NCI-H2196 (cell line): ENCODE measurements at regions not wholly inside any gene's neighbourhood (a gene's known extent, or its start where the extent isn't known, plus 50 kb on each side); places are given as distances from the start of the nearest gene placed in this dataset.
"Not testable (repeated sequence)": the region's sequence is repeated elsewhere in the genome, so short reads cannot be mapped to it uniquely, and the experiment has no call there.

Experiments used
- DNase-seq: peaks from one replicate; lab custom pipeline; 2025; ENCODE audit not compliant: unreplicated experiment; lab: John Stamatoyannopoulos, UW

DNA sequence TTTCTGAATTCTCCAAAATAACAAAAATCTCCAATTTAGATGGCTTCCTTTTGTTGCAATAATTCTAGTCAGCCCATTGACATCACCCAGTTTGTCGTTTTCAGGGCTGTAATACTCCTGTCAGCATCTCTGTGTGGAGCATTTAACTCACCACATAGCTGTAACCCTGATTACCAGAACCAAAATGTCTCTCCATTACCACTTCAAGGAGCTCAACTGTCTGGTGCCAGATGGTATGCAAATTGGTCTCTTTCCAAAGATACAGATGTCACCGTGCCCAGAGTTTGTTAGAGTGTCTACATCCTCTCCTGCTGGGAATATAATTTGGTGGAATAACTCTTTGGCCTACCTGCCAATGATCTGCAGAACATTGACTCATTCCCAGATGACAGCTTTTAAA lies 350.3 kb upstream of the POT1 start:
- no peak for DNase-seq

DNA sequence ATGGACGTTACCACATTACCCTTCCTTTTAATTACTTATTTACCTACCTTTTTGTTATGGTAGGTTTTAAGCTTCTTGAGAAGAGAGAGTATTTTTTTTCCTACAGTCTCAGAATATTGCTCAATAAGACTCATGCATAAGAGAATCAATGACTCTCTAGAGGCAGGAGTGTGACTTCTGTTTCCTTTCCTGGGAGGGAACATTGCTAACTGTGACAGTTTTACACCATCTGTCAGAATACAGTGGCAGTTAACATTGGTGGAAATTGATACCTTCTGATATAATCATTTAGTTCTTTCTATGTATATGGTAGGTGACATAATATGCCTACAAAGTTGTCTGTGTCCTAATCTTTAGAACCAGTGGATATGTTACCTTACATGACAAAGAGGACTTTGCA lies 348.7 kb upstream of the POT1 start:
- no peak for DNase-seq

DNA sequence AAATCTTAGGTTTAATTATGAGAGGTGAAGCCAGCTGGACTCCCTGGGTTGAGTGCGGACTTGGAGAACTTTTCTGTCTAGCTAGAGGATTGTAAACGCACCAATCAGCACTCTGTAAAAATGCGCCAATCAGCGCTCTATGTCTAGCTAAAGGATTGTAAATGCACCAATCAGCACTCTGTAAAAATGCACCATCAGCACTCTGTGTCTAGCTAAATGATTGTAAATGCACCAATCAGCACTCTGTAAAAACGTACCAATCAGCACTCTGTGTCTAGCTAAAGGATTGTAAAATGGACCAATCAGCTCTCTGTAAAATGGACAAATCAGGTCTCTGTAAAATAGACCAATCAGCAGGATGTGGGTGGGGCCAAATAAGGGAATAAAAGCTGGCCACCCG lies 345.1 kb upstream of the POT1 start:
- not testable (repeated sequence) for DNase-seq

GRCh38 chr7:125264174-125264856 lies 334.7 kb upstream of the POT1 start:
- DNase-seq = not testable (repeated sequence)

GRCh38 chr7:125258876-125259417 lies 329.3 kb upstream of the POT1 start:
- not testable (repeated sequence) for DNase-seq

DNA sequence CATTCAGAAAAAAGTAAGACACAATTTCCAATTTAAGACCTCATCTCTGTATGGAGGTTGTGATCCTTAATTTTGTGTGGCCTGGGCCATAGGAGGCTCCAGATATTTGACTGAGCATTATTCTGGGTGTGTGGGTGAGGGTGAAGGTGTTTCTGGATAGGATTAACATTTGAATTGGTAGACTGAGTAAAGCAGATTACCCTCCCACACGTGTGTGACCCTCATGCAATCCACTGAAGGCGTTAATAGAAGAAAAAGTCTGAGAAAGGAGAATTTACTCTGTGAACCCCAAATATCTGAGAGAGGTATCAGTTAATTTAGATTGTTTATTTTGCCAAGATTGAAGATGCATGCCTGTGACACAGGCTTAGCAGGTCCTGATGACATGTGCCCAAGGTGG lies 328.0 kb upstream of the POT1 start:
- no peak for DNase-seq

- no peak for DNase-seq
These were observed 326.8 kb upstream of the POT1 start for GRCh38 chr7:125256446-125256845.

- no peak for DNase-seq
These were observed 326.2 kb upstream of the POT1 start for GRCh38 chr7:125255810-125256209.

DNA sequence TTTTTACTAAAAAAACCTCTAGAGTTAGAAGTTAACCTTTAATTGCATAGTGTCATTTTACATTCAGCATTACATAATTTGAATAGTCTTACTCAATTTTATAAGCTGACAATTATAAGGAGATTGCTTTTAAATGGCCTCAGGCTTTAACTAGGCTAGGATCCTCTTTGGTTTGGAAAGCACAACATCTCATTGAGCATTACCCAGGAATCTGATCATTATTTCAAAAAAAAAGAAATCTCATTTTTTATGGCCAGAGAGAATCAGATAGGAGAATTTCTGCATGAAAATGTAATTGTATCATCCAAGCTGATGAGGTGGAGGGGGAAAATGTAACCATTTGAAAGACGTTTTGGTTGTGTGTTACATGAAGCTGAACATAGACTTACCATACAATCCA lies 324.9 kb upstream of the POT1 start:
- no peak for DNase-seq

GRCh38 chr7:125253452-125254190 lies 324.0 kb upstream of the POT1 start:
- no peak for DNase-seq

- no peak for DNase-seq
These were observed 318.0 kb upstream of the POT1 start for GRCh38 chr7:125247514-125248098.

- DNase-seq = no peak
These were observed 317.1 kb upstream of the POT1 start for GRCh38 chr7:125246706-125247105.

DNA sequence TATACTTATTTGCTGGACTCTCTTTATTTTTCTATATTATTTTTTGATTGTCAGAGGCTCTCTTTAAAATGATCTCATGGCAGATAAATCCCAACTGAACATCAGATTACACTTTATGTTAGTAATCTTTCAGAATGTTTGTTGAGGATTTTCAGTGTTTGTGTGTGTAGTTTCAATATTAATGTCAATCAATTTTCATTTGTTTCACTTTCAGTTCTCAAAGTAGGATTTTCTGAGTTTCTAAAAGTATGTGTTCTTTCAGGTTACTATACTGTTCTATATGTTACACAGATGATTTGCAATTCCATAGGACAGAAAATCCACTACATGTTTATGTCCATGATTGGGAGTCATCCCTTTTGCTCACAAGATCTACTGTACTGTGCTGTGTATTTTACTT lies 311.9 kb upstream of the POT1 start:
- DNase-seq = no peak

- DNase-seq = no peak
These were observed 293.0 kb upstream of the POT1 start for GRCh38 chr7:125222596-125222995.

DNA sequence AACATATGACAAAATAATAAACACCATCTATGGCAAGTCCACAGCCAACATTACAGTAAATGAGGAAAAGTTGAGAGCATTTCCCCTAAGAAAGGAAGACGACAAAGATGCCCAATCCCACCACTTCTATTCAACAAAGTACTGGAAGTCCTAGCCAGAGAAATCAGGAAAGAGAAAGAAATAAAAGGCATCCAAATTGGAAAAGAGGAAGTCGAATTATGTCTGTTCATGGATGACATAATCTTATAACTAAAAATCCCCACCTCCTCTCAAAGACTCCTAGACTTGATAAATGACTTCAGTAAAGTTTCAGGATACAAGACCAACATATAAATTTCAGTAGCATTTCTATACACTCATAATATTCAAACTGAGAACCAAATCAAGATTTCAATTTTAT lies 288.5 kb upstream of the POT1 start:
- no peak for DNase-seq

DNA sequence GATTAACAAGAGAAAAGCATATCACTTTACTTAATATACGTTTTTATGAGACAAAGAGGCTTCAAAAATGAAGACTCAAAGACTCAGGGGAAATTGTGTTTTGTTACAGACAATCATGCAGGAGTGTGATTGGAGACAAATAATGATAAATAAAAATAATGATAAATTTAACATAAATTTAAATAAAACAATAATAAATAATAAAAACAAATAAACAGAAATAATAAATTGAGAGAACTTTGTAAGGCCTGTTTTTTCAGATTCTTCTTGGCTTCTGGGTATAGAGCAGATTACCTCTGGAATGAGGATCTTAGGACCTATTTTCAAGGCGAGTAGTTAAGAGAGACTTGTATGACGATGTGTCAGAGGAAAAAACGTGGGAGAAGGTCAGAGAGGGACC lies 271.4 kb upstream of the POT1 start:
- DNase-seq = no peak

DNA sequence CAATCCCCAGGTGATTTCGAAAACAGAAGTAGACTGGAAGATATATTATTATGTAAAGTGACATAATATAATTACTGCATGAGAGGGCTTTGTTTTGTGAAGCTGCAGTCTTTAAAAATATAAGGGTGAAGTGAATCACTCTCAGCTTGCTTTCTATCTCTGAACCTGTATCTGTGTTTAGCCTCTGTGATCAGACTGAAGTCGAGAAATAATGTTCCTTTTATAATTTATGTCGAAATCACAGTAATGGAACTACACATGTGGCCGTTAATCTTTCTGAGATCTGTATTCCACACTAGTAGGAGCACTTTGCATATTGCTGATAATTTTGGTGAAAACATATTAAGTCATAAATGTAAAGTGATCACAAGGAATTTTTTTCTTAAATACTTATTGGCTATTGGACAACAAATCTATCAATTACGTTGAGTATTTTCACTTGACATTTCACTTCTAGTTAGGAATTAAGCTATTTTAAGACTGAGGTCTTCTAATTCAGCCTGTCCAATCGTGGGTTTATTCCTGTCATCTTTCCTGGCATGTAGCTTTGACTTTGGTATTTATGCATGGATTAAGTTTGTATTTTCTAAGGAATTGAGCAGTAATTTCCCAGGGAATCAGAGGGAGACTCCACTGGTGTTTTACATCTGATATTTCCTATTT lies 268.2 kb upstream of the POT1 start:
- no peak for DNase-seq

DNA sequence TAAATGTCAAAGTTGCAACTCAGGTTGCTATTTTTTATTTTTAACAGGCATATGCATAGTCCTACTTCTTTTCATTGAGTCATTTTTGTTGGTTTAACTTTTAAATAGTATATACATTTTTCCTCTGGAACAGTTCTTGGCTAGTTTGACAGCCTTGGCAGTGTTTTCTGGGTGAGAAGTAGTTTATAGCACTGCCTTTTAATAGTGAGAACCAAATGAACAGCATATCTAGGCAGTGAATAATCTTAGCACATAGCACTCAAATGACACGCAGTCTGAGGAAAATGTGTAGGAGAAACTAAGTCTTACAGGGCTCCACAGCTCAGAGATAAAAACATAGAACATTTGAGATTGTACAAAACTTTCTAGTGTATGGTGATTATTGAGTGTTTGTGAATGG lies 265.5 kb upstream of the POT1 start:
- no peak for DNase-seq

GRCh38 chr7:125193263-125193662 lies 263.6 kb upstream of the POT1 start:
- no peak for DNase-seq

GRCh38 chr7:125184801-125185200 lies 255.2 kb upstream of the POT1 start:
- no peak for DNase-seq

- not testable (repeated sequence) for DNase-seq
These were observed 252.1 kb upstream of the POT1 start for GRCh38 chr7:125181569-125182267.
